Esophagus (tissue), 2 donors: ENCODE measurements at regions not wholly inside any gene's neighbourhood (a gene's known extent, or its start where the extent isn't known, plus 50 kb on each side); places are given as distances from the start of the nearest gene placed in this dataset.

Experiments used
- H3K27ac ChIP-seq, 2 donors: one replicate each; pipeline ENCODE4 v1.5.1; 2013; ENCODE audit warnings: low read depth in 2 of 2, mild to moderate bottlenecking in 2 of 2, inconsistent platforms in 1 of 2, low read length in 1 of 2, moderate library complexity in 1 of 2
- H3K27me3 ChIP-seq, 2 donors: one replicate each; pipeline ENCODE4 v1.6.1; 2013; ENCODE audit warnings: low read length in 2 of 2, control low read depth in 1 of 2, mild to moderate bottlenecking in 1 of 2; ENCODE audit not compliant: insufficient read depth in 2 of 2, control insufficient read depth in 1 of 2
- H3K36me3 ChIP-seq, 2 donors: one replicate each; pipeline ENCODE4 v1.6.1; 2013; ENCODE audit warnings: low read length in 1 of 2; ENCODE audit not compliant: control insufficient read depth in 2 of 2, insufficient read depth in 2 of 2
- H3K4me1 ChIP-seq, 2 donors: one replicate each; pipeline ENCODE4 v1.6.1; 2013; ENCODE audit warnings: low read length in 1 of 2; ENCODE audit not compliant: control insufficient read depth in 2 of 2, insufficient read depth in 2 of 2
- H3K4me3 ChIP-seq, 2 donors: one replicate each; pipeline ENCODE4 v1.5.1; 2013; ENCODE audit warnings: low read length in 2 of 2, mild to moderate bottlenecking in 2 of 2, low read depth in 1 of 2, moderate library complexity in 1 of 2
- H3K9me3 ChIP-seq, 2 donors: one replicate each; pipeline ENCODE4 v1.6.1; 2013; ENCODE audit warnings: mild to moderate bottlenecking in 2 of 2, low read depth in 1 of 2, low read length in 1 of 2, moderate library complexity in 1 of 2; ENCODE audit not compliant: control insufficient read depth in 2 of 2, insufficient read depth in 1 of 2
- WGBS, 2 donors: extraction: QIAGEN DNeasy Blood & Tissue Kit; methylation state at CpG; one replicate each; pipeline ENCODE4 v1.1.7; 2013; 5-methylcytosine and 5-hydroxymethylcytosine counted together
- donor health status: healthy with polysubstance abuse.
- donor health status: Bipolar disorder and iron deficiency.

DNA sequence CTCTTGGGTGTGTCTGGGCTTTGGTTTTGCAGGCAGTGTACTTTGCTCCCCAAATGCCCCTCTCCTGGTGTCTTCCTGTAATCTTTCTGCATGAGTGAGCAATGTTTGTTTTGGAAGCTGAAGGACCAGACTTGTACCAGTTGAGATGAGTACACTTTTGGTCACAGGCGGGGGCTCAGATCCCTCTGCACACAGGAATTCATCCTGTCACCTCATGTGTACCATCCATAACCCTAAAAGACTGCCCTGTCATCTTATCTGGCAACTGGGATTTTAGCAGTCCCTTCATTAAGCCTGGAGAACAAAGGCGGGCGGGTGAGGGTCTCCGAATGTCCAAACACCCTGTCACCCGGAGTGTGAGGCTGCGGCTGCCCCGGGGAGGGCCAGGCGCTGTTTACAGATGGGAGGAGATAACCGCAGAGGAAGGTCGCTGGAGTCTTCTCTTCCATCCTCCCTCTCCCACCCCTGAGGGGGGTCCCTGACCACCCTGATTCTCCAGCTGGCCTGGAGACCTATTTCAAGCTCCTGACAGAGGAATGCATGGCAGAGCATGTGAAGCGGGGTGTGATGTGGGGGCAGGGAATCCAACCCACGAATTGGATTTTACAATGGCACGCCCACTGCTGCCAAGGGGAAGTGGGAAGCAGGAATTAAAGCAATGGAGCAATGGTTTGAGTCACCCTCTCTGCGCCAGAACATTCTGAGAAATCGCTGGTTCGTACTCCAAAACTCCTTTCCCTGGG lies 158.2 kb upstream of the MYCN start:
- Histone ChIP-seq H3K9me3 (no peaks in the 10 kb centered on the region), H3K36me3 (no peaks in the 10 kb centered on the region), H3K4me1 (no peaks in the 10 kb centered on the region), H3K4me3 (no peak overlapping the region), H3K27me3 (no peaks in the 10 kb centered on the region), H3K27ac (no peak overlapping the region)
- 35 to 48% methylated on average over 16 of the region's 16 CpGs for WGBS, 2 donors

DNA sequence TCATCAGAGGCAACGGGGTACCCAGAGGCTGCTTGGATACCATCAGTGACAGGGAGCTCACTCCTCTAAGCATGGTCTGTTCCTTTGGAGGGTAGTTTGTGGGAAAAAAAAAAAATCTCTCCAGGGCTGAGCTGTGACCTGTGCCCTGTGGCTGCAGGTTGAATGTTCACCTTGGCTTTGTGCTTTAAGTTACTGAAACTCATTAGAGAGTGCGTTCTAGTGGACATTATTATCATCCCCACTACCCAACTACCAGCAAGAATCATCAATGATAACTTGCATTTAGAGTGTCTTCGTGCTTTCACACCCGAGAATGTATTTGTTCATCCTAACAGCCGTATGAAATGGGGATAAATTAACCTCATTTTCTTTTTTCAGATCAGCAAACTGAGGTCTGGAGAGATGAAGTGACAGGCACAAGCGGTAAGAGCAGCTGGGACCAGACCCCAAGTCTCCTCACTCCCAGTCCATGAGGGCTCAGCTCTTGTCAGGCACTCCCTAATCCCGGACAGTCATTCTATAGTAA lies 157.5 kb upstream of the MYCN start:
- Histone ChIP-seq H3K27ac (no peak overlapping the region), H3K4me3 (no peak overlapping the region)
- WGBS, 2 donors, result 78 to 88% methylated on average over 7 of the region's 7 CpGs

DNA sequence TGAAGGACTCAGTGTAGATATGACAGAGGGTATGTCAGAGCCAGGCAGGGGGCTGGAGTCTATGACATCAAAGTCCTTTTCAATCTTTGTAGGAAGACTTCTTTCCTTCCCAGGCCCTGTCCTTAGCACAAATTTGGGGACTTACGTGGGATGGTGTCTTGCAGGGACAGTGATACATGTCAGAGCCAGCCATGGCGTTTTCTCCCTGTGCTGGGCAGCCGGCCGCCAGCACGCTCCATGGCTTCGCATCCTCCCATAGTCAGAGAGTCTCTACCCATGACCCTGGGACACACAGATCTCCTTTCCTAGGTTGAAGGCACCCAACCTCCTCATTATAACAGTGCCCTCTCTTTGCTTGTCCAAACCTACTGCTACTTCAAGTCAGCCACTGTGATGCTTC lies 156.9 kb upstream of the MYCN start:
- H3K9me3 ChIP-seq, result no peaks in the 10 kb centered on the region
- 92 to 93% methylated on average over 6 of the region's 6 CpGs for WGBS, 2 donors
- H3K4me3 ChIP-seq, result no peak overlapping the region
- no peaks in the 10 kb centered on the region for H3K36me3 ChIP-seq
- no peaks in the 10 kb centered on the region for H3K4me1 ChIP-seq
- no peak overlapping the region for H3K27ac ChIP-seq
- no peaks in the 10 kb centered on the region for H3K27me3 ChIP-seq

More for the DNA sequence above, 157.5 kb upstream of the MYCN start:
- no peaks in the 10 kb centered on the region for H3K27me3 ChIP-seq
- no peaks in the 10 kb centered on the region for H3K36me3 ChIP-seq
- no peaks in the 10 kb centered on the region for H3K4me1 ChIP-seq
- no peaks in the 10 kb centered on the region for H3K9me3 ChIP-seq

- 83 to 86% methylated on average over 13 of the region's 13 CpGs for WGBS, 2 donors
- Histone ChIP-seq H3K4me3 (no peak overlapping the region), H3K4me1 (no peaks in the 10 kb centered on the region), H3K27ac (no peak overlapping the region), H3K36me3 (no peaks in the 10 kb centered on the region), H3K9me3 (no peaks in the 10 kb centered on the region), H3K27me3 (no peaks in the 10 kb centered on the region)
These were observed 156.1 kb upstream of the MYCN start for GRCh38 chr2:15784106-15784885.

DNA sequence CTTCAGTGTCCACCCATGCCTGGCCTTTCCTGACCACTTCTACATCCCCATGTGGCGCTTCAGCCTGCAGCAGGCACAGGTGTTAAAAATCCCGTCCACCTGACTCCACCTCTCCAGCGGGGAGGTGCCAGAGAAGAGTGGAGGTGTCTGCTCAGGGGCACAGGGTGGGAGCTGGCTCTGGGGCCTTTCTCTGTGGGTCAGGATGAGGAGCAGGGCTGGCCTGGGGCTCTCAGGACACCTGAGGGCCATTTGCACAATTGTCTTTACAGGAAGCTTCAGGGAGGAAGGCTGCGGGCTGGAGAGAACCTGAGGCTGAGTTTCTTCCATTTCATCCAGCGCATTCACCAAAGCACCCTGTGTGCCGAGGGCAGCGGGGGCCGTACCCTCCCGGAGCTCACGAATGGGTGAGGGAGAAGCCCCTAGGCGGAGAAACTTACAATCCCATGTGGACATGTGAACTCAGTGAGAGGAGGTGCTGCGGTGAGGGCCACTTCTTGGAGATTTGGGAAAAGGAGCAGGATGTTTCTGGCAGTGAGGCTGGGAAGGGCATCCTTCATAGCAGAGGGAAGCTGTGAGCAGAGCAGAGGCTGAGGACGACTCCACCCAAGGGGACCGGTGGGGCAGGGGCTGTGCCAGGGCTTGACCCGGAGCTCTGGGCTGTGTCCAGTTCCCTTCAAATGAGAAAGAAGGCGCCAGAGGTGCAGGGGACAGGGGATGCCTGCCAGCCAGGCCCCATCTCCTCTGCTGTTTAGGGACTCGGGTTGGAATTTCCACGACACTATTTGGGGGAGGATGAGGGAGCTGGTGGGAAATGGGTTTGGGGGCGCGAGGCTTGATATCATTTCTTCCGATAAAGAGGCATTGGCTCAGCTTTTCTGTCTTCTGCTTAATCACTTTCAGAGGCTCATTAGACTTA lies 155.2 kb upstream of the MYCN start:
- Histone ChIP-seq H3K27ac (no peak overlapping the region), H3K4me3 (no peak overlapping the region), H3K36me3 (no peaks in the 10 kb centered on the region), H3K9me3 (no peaks in the 10 kb centered on the region), H3K27me3 (no peaks in the 10 kb centered on the region), H3K4me1 (no peaks in the 10 kb centered on the region)
- 81 to 88% methylated on average over 21 of the region's 21 CpGs for WGBS, 2 donors

DNA sequence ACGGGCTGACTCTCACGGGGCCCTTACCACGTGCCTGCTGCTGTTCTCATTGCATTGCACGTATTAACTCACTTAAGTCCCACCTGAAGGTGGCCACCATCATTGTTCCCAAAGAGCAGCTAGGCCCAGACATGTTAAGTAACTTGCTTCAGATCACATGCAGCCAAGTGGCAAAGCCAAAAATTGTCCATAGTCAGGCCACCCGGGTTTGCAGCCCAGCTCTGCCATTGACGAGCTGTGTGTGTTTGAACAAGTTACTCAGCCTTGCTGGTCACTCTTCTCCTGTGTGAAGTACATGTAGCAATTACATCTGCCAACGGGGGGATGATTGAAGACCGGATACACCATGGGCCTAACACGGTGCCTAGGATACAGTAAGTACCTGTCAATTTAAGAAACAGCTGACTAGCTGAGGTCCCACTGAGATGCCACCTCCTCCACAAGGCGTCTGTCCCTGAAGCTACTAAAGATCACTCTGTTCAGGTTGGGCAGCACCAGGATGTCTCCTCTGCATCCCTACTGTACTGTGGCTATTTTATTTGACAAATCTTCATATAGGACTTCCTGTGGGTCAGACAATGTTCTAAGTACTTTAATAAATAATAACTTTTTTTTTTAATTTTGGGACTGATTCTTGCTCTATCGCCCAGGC lies 154.2 kb upstream of the MYCN start:
- H3K4me3 ChIP-seq, result no peak overlapping the region
- H3K36me3 ChIP-seq, result no peaks in the 10 kb centered on the region
- H3K4me1 ChIP-seq, result no peaks in the 10 kb centered on the region
- H3K9me3 ChIP-seq, result no peaks in the 10 kb centered on the region
- no peak overlapping the region for H3K27ac ChIP-seq
- WGBS, 2 donors, result 80 to 89% methylated on average over 11 of the region's 11 CpGs
- no peaks in the 10 kb centered on the region for H3K27me3 ChIP-seq

DNA sequence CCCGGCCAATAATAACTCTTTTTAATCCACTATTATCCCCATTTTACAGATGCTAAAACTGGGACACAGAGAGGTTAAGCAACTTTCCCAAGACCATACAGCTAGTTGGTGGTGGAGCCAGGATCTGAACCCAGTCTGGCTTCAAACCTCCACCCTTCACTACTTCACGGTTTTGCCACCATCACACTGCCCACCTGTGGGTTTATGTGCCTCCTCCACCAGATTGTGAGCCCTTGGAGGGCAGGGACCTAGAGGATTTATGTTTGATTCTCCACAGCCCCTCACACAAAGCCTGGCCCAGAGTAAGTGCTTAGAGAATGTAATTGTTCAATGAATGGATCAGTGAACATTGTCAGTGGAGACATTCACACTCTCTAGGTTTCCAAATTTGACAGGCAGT lies 153.4 kb upstream of the MYCN start:
- Histone ChIP-seq H3K36me3 (no peaks in the 10 kb centered on the region), H3K27ac (no peak overlapping the region), H3K27me3 (no peaks in the 10 kb centered on the region), H3K4me1 (no peaks in the 10 kb centered on the region), H3K4me3 (no peak overlapping the region), H3K9me3 (no peaks in the 10 kb centered on the region)
- WGBS, 2 donors, result 74 to 82% methylated on average over 2 of the region's 2 CpGs

DNA sequence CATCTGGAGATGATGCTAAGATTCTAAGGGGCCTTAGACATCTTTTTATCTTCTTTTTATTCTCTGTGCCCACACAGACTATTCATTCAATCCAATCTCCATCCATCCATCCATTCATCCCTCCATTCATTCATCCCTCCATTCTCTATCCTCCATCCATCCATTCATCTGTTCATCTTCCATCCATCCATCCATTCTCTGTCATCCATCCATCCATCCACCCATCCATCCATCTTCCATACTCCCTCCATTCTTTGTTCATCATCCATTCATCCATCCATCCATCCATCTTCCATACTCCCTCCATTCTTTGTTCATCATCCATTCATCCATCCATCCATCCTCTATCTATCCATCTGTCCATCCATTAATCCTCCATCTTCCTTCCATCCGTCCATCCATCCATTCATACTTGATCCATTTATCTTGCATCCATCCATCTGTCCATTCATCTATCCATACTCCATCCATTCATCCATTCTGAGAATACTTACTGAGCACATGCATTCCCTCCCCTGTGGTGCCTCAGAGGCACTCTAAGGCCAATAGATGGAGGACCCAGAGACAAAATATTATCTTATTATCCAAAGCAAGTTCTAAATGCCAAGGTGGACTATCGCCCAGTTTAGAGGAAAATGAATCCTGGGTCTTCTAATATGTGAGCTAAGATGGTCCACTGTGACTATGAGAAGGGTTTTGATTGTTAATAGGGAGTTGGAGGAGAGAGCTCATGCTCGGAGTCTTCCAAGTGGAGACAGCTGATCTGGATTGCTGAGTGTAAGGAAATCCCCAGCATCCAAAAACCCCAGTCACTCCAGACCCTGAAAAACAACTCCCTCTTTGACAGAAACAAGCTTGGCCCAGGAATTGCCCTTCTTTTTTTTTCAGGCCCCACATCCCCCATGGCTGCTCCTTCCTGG lies 152.6 kb upstream of the MYCN start:
- Histone ChIP-seq H3K4me3 (no peak overlapping the region), H3K27ac (no peak overlapping the region), H3K27me3 (no peaks in the 10 kb centered on the region), H3K36me3 (no peaks in the 10 kb centered on the region), H3K9me3 (no peaks in the 10 kb centered on the region), H3K4me1 (no peaks in the 10 kb centered on the region)
- WGBS, 2 donors, result 87 to 91% methylated on average over 3 of the region's 3 CpGs
